NCI-H1930 (cell line): ENCODE measurements at regions not wholly inside any gene's neighbourhood (a gene's known extent, or its start where the extent isn't known, plus 50 kb on each side); places are given as distances from the start of the nearest gene placed in this dataset.

ENCODE experiments used
- DNase-seq, 2 experiments: peaks; one replicate each; lab custom pipeline; 2025; lab: John Stamatoyannopoulos, UW

DNA sequence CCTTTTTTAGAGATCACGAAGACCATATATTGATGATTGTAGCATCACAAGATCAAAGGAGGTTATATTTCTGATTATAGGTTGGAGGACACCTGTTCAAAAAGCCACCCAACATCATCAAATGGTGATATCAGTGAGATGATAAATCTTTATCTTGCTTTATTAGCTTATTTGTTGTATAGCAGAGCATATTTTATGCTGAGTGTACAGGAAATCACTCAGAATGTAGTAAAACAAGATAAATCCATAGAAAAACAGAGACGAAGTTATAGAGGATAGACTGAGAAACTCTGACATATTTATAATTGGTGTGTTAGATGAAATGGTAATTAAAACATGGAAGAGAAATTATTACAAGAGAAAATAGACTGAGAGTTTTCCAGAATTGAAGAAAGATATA, 69.8 kb upstream of the DMAC1 start:
- DNase-seq: no peak

DNA sequence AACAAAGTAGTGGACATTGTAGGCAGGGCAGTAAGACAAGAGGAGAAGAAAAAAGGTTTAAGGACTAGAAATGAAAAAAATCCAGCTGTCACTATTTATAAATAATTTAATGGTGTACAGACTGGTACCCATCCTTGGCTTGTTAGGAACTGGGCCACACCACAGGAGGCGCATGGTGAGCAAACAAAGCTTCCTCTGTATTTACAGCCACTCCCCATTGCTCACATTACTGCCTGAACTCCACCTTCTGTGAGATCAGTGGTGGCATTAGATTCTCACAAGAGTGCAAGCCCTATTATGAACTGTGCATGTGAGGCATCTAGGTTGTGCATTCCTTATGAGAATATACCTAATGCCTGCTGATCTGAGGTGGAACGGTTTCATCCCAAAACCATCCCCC, 62.6 kb upstream of the DMAC1 start:
- no peak for DNase-seq

DNA sequence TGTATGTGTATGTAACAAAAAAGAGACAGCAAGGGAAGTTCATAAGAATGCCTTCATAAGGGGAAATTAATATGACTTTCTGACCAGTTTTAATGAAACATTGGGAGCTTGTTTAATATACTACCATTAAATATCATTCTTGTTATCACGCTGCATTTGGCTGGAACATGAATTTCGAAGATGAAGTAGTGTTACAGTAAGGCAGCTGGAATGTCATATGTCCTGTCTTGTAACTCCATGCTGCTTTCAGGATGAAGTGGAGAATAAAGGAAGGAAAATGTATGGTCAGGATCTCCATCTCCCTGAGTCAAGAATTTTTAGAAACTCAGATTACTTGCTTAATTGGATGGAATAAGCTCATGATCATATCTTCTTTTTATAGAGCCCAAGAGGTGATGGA, 61.5 kb upstream of the DMAC1 start:
- DNase-seq: no peak

DNA sequence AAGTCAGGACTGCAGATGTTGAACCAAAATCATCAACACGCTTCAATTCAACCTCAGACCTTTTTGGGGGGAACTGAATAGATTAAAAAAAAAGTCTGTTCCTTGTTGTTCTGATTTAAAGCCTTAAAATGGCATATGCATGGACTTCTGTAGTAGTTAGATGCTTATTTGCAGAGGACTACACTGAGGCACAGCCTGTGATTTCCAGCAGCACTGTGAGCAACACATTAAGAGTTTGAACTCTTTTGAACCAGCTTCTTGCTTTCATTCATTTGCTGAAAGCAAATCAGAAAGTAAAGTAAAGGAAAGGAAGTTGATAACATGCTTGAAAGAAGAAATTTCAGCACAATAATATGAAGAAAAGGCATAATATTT, 60.7 kb upstream of the DMAC1 start:
- DNase-seq: no peak

DNA sequence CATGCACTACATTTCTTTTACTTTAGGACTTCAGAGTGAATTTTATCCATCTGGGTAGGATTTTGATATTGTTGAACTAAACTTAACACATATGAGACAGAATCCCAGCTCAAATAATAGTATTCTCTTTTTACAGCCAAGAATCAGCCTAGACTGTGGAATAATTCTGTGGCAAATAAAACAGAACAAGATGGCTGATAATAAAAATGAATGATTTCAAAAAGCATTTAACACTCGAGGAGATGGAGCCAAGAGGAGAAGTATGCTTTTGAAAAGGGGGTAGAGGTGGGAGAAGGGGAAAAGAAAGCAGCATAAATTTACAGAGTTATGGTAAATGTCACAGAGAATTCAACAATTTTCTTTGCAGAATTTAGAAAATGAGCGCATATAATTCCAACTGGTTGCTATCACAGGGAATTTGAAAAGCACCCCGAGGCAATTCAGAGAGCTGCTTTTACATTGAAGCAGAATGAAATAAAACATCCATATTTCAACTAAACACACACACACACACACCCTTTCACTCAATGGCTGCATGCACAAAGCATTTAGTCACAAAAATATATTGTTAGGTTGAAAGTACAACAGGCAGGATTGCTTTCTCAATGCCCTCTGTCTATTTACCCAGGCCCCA, 60.2 kb upstream of the DMAC1 start:
- no peak for DNase-seq

DNA sequence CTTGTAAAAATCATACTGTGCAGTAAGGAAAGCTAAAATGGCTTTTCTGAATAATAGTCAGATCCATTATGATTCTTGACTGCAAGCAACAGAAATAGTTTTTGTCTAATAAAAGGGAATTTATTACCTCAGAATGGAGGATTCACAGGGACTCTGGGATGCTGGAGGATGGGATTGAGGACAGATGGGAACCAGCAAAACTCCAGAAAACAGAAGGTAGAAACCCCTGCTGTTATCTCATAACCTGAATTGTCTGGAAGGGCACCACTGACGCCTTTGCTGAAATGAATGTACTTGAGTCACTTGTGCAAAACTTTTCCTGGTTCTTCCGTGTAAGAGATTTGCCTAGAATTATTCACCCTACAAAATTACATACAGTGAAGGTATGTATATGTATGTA, 58.6 kb upstream of the DMAC1 start:
- no peak for DNase-seq

DNA sequence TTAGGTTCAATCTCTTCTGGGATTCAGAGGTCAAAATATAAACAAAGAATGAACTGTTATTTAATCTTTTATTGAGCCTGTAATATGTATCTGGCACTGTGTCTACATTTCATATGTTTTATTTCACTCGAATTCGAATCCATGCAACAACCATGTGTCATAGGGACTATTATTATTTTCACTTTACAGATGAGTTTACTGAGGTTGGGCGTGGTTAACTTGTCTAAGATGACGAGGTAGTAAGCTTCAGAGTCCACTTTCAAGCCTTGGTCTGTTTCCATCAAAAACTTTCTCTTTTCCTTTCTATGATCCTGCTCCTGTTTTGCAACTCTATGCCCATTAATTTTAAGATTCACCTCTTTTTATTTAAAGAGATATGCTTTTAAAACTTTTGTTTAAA, 55.2 kb upstream of the DMAC1 start:
- no peak for DNase-seq
